MM.1S (cell line): ENCODE measurements at regions not wholly inside any gene's neighbourhood (a gene's known extent, or its start where the extent isn't known, plus 50 kb on each side); places are given as distances from the start of the nearest gene placed in this dataset.

Experiments used
- CTCF ChIP-seq: fragments of 300-600 bp; sonication (generic); IDR thresholded peaks from 2 replicates; pipeline ENCODE4 v1.5.1; 2016; ENCODE audit warnings: antibody characterized with exemption, low read length, mixed read lengths
- EZH2phosphoT487 ChIP-seq: fragments of 300-600 bp; sonication (generic); IDR thresholded peaks from 2 replicates; pipeline ENCODE4 v1.6.1; 2018; ENCODE audit warnings: antibody characterized with exemption, low read length

DNA sequence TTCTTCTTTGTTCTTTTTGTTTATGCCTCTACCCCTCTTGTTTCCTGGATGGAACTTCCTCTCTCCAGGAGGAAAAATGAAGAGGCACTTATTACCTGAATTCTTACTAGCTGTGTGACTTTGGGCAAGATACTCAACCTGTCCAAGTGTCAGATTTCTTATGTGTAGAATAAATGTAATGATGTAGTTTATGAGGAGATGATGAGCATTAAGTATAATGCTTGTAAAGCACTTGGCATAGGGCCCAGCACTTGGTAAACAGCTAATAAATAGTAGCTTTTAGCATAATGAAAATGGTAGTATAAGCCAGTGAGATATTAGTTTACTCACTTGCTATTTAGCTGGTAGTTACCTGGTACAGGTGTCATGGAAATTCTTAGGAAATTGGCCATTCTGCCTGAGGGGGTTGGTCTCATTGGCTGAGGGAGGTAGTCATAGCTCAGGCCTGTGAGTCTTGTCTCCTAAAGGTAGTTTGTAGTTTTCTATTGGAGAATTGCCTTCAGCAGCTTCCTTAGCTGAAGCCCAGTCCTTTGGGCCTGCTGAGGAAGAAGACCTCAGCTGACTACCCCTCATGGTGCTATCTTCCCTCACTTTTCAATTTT is 133.4 kb upstream of the NABP1 start:
- TF ChIP-seq CTCF (no peak), EZH2phosphoT487 (no peak)
